Right cardiac atrium (tissue), 5 donors: ENCODE measurements at regions not wholly inside any gene's neighbourhood (a gene's known extent, or its start where the extent isn't known, plus 50 kb on each side); places are given as distances from the start of the nearest gene placed in this dataset.
A peak's percentile ranks its signal among the peaks of the same experiment; 100 is the strongest.
"Not testable (repeated sequence)": the region's sequence is repeated elsewhere in the genome, so short reads cannot be mapped to it uniquely, and the experiment has no call there.

Source experiments
- ATAC-seq, 2 donors: fragments of 200-7000 bp; cut with Tn5 transposase; one replicate each; pipeline versions ENCODE4 v1.8.0 to v1.9.1; 2020; ENCODE audit warnings: moderate library complexity in 2 of 2, mild to moderate bottlenecking in 1 of 2
- DNase-seq, 3 donors: peaks; one replicate each; pipeline ENCODE4 v3.0.0-alpha.2; 2020
- H3K27ac ChIP-seq: one replicate; pipeline ENCODE4 v1.5.1; 2013; ENCODE audit warnings: mild to moderate bottlenecking, low read length, control low read depth, moderate library complexity
- H3K27me3 ChIP-seq: one replicate; pipeline ENCODE4 v1.6.1; 2013; ENCODE audit not compliant: control insufficient read depth, insufficient read depth
- H3K4me1 ChIP-seq: one replicate; pipeline ENCODE4 v1.6.1; 2013; ENCODE audit warnings: low read length; ENCODE audit not compliant: control insufficient read depth, insufficient read depth
- H3K4me3 ChIP-seq: one replicate; pipeline ENCODE4 v1.5.1; 2013; ENCODE audit warnings: low read length, control low read depth
- H3K9me3 ChIP-seq: one replicate; pipeline ENCODE4 v1.6.1; 2013; ENCODE audit warnings: low read length; ENCODE audit not compliant: control insufficient read depth
- WGBS: extraction: QIAGEN DNeasy Blood & Tissue Kit; methylation state at CpG from one replicate; pipeline ENCODE4 v1.1.7; 2013; 5-methylcytosine and 5-hydroxymethylcytosine counted together
- intact Hi-C, 4 donors: fragments of 100-400 bp; cut with DNase I; formaldehyde crosslinking; loops; one replicate each; pipeline versions ENCODE4 v1.11.0 to v1.14.0; 2022 to 2023
- donor health status: healthy with polysubstance abuse.
- donor health status: DM: no; HTN: yes; CAD: no.
- donor health status: DM: no; HTN: no; CAD: no.
- donor health status: DM: no; HTN: yes; CAD: no; lungs with severe emphysema.
- donor health status: DM: yes; HTN: yes; CAD: no.

DNA sequence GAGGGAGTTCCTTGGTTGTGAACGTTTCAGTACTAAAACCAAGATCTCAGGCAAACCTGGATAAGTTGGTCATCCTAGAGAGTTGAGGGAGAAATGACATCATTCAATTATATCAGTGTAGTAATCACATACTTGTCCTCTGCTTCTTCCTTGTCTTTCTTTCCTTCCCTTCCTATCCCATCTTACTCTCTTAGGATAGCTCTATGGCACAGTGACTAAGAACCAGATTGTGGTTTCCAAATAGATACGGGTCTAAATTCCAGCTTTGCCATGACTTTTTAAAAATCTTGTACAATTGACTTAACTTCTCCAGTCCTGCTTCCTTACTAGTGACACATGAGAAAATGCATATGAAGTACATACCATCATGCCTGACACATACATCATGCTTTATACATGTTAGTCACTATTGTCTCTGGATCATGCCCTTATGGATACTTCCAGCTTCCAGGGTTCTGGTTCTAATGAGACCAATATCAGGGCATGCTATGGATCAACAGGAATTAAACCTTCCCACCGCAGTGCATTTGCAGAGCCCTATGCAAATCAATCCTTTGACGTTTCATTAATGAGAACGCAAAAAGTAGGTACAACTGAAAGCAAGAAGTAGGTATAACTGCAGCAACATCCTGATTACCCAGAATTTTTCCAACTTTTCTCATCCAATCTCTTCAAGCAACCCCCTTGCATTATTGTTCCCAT is 168.0 kb upstream of the KLF7 start:
- no peak for ATAC-seq
- WGBS, result 89% methylated on average over 5 of the region's 5 CpGs
- no peaks in the 10 kb centered on the region for H3K27me3 ChIP-seq
- H3K4me1 ChIP-seq, result peaks cover 5% of the 10 kb centered on the region
- no peaks in the 10 kb centered on the region for H3K9me3 ChIP-seq
- peak overlapping the region; percentile 93 for H3K27ac ChIP-seq
- H3K4me3 ChIP-seq, result no peak overlapping the region
- DNase-seq, result no peak
- intact Hi-C loops, result loop anchor here in 3 of 4 donors (5.0 to 10.0 kb wide), 4 partner anchors 109 to 169 kb away; partner anchors contain the start of gene KLF7 (in 2 of the 3)

DNA sequence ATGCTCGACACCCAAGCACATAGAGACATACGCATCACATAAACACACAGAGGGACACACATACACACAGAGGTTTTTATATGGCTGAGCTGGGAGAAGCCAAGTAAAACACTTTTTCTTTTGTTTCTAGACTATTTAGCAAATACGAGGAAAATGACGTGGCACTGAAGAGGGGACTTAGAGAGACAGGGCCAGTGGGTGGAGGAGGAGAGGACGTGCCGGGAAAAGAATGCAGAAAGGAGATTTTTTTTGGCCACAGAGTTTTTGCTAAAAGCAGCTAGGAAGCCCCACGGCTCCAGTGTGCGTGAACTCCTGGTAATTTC is 168.5 kb upstream of the KLF7 start:
- intact Hi-C loops, result loop anchor here in 3 of 4 donors (5.0 to 10.0 kb wide), 4 partner anchors 109 to 169 kb away; partner anchors contain the start of gene KLF7 (in 2 of the 3)
- 35% methylated on average over 8 of the region's 8 CpGs for WGBS
- peak overlapping the region; percentile 93 for H3K27ac ChIP-seq
- peaks cover 5% of the 10 kb centered on the region for H3K4me1 ChIP-seq
- H3K4me3 ChIP-seq, result peak overlapping the region; percentile 26
- H3K27me3 ChIP-seq, result no peaks in the 10 kb centered on the region
- ATAC-seq (peak; percentile 26 to 69), DNase-seq (no peak)
- H3K9me3 ChIP-seq, result no peaks in the 10 kb centered on the region

DNA sequence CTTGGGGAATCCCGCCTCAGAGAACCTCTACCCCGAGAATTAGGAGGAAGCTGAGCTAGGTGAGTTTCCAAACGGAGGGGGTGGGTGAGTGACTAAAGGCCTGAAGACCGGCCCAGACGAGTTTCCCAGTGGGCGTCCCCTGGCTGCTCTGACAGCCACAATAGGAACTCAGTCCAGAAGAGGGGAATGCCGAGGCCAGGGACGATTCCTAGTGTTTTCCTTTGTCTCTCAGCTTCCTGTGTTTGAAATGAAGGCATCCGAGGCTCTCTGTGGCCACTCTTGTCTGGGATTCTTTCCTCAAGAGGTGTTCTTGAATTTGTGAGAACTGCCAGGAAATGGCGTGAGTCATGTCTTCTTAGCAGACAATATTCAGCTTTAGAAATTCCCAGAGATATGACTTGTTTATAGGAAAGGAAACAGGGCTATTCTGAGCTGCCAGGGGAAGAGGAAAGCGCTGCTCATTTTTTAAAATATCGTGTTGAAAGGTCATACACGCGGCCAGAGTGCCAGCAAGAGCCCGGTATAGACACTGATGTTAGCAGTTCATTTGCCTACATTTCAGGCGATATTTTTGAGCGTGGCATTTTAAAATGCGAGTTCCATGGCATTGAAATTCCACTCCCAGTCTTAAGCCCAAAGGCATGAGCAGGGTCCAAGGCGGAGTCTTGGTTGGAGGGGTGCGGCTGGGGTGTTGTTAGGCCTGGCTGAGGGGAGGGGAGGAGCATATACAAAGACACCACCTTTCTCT is 169.1 kb upstream of the KLF7 start:
- no peaks in the 10 kb centered on the region for H3K27me3 ChIP-seq
- DNase-seq (peak; percentile 75 to 80 (median 76)), ATAC-seq (peak; percentile 87 to 92)
- peak overlapping the region; percentile 26 for H3K4me3 ChIP-seq
- H3K27ac ChIP-seq, result peak overlapping the region; percentile 93
- H3K4me1 ChIP-seq, result peaks cover 5% of the 10 kb centered on the region
- WGBS, result 15% methylated on average over 20 of the region's 20 CpGs
- intact Hi-C loops, result loop anchor here in 3 of 4 donors (5.0 to 10.0 kb wide), 4 partner anchors 110 to 170 kb away; partner anchors contain the start of gene KLF7 (in 3 of the 3)
- H3K9me3 ChIP-seq, result no peaks in the 10 kb centered on the region

DNA sequence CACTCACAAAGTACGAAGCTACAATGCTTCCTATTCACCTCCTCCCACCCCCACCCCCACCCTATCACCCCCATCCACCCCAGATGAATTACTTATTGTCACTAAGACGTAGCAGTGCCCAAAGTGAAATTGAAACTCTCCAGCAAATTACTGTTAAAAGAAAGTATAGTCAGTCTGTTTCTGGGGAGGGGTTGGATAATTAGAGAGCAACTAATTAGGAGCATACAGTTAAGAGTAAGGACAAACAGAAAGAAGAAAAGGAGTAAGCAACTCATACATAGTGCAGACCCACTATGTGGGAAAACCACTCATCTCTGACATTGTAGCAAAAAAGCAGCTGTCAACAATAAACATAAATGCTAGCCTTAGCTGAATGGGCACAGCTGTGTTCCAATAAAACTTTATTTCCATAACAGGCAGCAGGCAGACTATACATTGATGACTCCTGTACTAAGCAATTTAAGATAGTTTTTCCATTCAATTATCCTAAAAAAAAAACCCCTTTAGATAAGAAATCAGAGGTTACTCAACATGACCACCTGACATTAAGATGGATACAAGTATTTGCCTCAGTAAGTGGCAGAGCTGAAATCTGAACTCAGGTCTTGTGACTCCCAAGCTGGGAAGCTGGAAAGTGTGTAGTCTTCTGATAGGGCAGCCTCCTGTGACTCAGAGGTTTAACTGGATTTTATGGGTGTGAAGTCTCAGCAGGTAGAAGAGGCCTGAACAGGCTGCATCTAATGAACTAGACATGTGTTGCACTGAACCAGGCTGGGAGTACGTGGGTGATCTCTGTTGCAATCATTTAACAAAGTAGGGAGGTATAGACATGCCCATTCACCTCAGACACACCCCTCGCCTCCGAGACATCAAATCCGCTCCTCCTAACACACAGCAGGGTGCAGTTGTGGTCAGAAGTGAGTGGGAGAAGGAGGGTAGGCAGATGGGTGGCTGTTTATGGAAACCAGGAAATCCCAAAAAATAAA is 171.8 kb upstream of the KLF7 start:
- Histone ChIP-seq H3K4me1 (peaks cover 8% of the 10 kb centered on the region), H3K9me3 (no peaks in the 10 kb centered on the region), H3K4me3 (peak overlapping the region; percentile 29), H3K27ac (peak overlapping the region; percentile 91), H3K27me3 (no peaks in the 10 kb centered on the region)
- DNase-seq, result no peak
- 75% methylated on average over 6 of the region's 6 CpGs for WGBS
- intact Hi-C loops, result loop anchor here in 2 of 4 donors (5.0 to 10.0 kb wide), 4 partner anchors 113 to 173 kb away; partner anchors contain the start of gene KLF7 (in 2 of the 2)
- ATAC-seq, result no peak

DNA sequence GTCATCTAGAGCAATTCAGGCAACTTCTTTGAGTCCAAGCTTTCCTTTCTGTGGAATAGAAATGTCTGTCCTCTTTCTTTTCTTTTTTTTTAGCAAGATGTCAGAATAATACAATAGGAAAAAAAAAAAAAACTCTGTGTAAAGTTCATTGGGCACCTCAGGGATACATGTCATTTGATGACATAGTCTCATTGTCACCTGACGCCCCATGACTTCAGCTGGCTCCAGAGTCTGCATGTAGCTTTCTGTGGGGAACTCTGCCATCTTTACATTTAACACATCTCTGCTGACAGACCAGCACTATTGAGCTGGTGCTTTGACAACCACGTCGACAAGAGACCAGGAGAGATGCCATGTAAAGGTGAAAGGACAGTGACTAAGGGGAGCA is 172.5 kb upstream of the KLF7 start:
- intact Hi-C loops, result loop anchor here in 2 of 4 donors (5.0 to 10.0 kb wide), 4 partner anchors 113 to 173 kb away; partner anchors contain the start of gene KLF7 (in 2 of the 2)
- Histone ChIP-seq H3K27me3 (no peaks in the 10 kb centered on the region), H3K27ac (peak overlapping the region; percentile 91), H3K9me3 (no peaks in the 10 kb centered on the region), H3K4me3 (no peak overlapping the region), H3K4me1 (peaks cover 8% of the 10 kb centered on the region)
- ATAC-seq (no peak), DNase-seq (no peak)
- WGBS, result 71% methylated on average over 3 of the region's 3 CpGs

DNA sequence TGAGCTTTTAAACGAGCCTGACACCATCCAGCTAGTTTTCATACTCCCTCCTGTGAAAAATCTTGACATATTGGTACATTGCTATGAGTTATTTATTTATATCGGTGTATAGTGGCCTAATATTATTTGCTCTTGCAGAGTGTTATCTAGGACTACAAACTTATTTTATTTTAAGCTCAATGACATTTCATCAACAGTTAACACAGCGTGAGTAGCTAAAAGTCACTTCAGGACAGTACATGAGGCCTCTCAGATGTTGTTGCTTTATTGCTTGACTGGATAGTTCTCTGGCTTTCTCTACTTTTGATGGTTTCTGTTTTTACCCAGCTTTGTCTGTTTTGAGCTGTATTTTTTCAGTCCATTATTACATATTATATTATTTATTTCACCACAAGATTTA is 172.9 kb upstream of the KLF7 start:
- Histone ChIP-seq H3K9me3 (no peaks in the 10 kb centered on the region), H3K27me3 (no peaks in the 10 kb centered on the region), H3K4me3 (no peak overlapping the region), H3K27ac (peak overlapping the region; percentile 79), H3K4me1 (peaks cover 8% of the 10 kb centered on the region)
- no peak for DNase-seq
- ATAC-seq, result peak in 1 of 2 donors; percentile 32
- WGBS, result 53% methylated on average over 3 of the region's 3 CpGs
- intact Hi-C loops, result loop anchor here in 2 of 4 donors (5.0 to 10.0 kb wide), 4 partner anchors 114 to 174 kb away; partner anchors contain the start of gene KLF7 (in 2 of the 2)

DNA sequence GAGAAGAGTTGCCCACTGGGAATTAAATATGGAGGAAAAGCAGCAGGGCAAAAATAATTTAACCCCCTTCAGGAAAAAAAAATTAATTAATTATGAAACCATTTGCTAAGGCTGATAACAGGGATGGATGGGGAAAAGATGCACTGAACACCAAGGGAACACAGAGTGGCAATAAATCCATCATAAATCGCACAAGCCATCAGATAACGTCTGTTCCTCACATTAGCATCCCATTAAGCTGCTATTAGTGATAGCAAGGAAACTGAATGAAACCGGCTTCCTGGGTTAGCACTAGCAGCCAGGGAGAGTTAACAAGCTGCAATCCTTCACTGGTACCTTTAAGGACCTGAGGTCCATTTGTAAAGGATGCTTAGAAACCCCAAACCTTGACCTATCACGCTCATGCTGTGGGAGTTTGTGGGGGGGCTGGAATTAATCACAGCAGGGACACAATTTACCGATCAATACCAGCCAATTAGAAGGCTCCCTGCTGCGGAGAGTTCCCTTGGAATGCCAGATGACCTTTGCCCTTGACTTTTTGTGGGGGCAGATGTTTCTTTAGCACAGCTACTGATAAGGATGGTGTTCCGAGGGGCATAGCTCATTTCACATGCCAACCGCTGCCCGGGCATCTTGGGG is 175.5 kb upstream of the KLF7 start:
- intact Hi-C loops, result loop anchor here in 1 of 4 donors (10.0 kb wide), 1 partner anchor 54 kb away; no protein-coding TSS in a partner anchor
- no peaks in the 10 kb centered on the region for H3K9me3 ChIP-seq
- no peak overlapping the region for H3K27ac ChIP-seq
- no peaks in the 10 kb centered on the region for H3K27me3 ChIP-seq
- H3K4me1 ChIP-seq, result peaks cover 2% of the 10 kb centered on the region
- DNase-seq (no peak), ATAC-seq (no peak)
- H3K4me3 ChIP-seq, result no peak overlapping the region
- WGBS, result 80% methylated on average over 9 of the region's 9 CpGs

DNA sequence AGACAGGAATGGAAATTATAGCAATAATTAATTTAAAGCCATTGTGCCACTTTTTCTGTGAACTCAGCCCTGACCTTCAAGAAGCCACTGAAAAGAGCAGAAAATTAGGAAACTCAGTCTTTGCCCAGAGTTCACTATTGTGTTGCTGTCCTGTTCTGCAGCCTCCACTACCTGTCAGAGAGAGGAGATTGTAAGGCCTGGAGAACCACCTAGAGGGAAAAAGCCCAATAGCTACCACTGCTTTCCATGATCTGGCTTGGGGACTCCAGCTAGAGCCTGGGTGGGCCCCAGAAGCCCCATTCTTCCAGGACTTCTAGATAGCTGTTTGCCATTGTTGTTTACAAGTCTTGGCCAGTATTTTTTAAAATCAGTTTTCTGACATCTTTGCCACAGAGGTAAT is 176.1 kb upstream of the KLF7 start:
- Histone ChIP-seq H3K4me3 (no peak overlapping the region), H3K27ac (no peak overlapping the region), H3K9me3 (no peaks in the 10 kb centered on the region), H3K27me3 (no peaks in the 10 kb centered on the region), H3K4me1 (peaks cover 2% of the 10 kb centered on the region)
- ATAC-seq (no peak), DNase-seq (no peak)
- intact Hi-C loops, result loop anchor here in 1 of 4 donors (10.0 kb wide), 1 partner anchor 53 kb away; no protein-coding TSS in a partner anchor

DNA sequence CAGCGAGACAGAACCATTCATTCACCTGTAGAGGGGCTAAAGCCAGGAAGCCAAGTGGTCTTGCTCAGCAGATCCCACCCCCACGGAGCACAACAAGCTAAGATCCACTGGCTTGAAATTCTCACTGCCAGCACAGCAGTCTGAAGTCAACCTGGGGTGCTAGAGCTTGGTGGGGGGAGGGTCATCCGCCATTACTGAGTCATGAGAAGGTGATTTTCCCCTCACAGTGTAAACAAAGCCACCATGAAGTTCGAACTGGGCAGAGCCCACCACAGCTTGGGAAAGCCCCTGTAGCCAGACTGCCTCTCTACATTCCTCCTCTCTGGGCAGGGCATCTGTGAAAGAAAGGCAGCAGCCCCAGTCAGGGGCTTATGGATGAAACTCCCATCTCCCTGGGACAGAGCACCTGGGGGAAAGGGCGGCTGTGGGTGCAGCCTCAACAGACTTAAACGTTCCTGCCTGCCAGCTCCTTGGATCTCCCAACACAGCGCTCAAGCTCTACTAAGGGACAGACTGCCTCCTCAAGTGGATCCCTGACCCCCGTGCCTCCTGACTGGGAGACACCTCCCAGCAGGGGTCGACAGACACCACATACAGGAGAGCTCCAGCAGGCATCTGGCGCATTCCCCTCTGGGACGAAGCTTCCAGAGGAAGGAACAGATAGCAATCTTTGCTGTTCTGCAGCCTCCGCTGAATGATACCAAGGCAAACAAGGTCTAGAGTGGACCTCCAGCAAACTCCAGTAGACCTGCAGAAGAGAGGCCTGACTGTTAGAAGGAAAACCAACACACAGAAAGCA is 179.0 kb upstream of the KLF7 start:
- ATAC-seq, H3K4me1 ChIP-seq, H3K4me3 ChIP-seq, H3K27me3 ChIP-seq, H3K9me3 ChIP-seq, DNase-seq, H3K27ac ChIP-seq: not testable (repeated sequence)
- WGBS, result 83% methylated on average over 12 of the region's 12 CpGs
- intact Hi-C loops, result loop anchor here in 1 of 4 donors (10.0 kb wide), 1 partner anchor 50 kb away; no protein-coding TSS in a partner anchor
